DMS53 (cell line): ENCODE measurements at regions not wholly inside any gene's neighbourhood (a gene's known extent, or its start where the extent isn't known, plus 50 kb on each side); places are given as distances from the start of the nearest gene placed in this dataset.
A peak's percentile ranks its signal among the peaks of the same experiment; 100 is the strongest.

ENCODE experiments used
- DNase-seq: peaks from one replicate; lab custom pipeline; 2025; lab: John Stamatoyannopoulos, UW

DNA sequence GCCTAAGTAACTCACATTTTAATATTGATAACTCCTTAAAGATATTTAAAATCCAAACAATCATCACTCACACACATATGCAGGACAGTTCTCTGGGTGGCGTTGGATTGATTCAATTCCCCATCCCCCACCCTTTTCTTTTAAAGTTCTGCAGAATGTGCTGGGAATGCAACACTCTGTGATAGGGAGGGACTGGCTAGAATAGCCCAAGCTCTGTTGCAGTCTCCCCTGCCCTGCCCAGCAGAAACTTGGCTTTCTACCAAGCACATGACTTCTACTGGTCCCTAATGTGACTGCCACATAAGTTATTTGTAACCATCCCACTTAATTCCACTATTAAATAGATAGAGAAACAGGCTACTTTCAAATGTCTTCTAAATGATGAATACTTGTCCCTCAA is 55.2 kb downstream of the TWIST1 start:
- no peak for DNase-seq

DNA sequence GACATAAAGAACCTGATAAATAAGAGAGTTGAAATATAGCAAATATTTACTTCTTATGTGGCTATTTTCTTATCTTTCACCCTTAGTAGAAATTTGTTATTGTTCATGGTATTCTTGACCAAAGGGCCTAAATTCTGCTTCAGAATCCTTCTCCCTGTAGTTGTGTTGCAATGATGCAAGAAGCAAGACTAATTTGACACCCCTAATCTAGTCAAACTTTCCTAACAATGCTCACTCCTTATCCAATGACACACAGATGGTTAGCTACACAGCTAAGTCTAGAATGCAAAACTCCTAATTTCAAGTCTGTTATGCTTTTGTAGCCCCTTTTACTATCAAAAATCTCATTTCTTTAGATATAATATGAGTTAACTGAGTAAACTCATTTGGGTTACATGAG is 56.1 kb downstream of the TWIST1 start:
- DNase-seq = no peak

DNA sequence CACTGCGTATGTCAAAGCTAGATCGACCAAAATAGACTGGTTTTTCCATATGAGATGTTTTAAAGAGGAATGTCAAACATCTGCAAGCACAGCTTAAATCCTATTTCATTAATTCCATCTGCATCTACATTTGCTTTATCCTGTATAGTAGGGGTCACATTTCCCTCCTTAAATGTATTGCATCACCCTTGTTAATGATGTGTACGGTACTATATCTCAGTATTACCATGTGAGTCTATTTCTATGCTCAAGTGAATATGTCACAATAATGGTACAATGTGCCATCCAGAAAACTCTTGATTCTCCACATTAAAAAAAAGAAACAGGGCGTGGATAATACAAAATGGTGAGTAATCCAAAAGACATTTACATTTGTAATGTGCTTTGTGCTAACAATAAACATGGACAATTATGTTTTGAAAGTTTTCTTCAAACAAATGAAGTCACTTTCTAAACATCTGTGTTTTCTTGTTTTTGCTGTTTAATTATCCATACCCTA is 56.6 kb downstream of the TWIST1 start:
- peak; percentile 22 for DNase-seq

DNA sequence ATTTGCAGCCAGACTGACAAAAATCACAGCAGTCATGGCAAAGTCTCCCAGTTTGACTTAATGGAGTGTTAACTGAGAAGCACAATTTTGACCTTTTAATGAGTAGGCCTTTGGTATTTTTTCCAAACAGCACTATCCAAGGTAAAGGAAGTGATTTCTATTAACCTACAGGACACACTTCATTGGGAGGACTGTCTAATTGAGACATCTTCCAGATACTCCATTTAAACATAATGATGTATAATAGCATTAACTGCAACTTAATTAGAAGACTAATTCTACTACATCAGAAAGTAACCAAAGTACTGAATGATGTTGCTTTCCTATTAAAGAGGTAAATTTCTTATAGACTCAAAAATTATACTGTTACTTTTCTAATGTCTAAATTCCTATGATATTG is 61.1 kb downstream of the TWIST1 start:
- DNase-seq = no peak
